ENCODE measurements at regions not wholly inside any gene's neighbourhood (a gene's known extent, or its start where the extent isn't known, plus 50 kb on each side); places are given as distances from the start of the nearest gene placed in this dataset.
"Not testable (repeated sequence)": the region's sequence is repeated elsewhere in the genome, so short reads cannot be mapped to it uniquely, and the experiment has no call there.

GRCh38 chr2:106257135-106257534 lies 63.0 kb upstream of the UXS1 start:
- no peak for DNase-seq

DNA sequence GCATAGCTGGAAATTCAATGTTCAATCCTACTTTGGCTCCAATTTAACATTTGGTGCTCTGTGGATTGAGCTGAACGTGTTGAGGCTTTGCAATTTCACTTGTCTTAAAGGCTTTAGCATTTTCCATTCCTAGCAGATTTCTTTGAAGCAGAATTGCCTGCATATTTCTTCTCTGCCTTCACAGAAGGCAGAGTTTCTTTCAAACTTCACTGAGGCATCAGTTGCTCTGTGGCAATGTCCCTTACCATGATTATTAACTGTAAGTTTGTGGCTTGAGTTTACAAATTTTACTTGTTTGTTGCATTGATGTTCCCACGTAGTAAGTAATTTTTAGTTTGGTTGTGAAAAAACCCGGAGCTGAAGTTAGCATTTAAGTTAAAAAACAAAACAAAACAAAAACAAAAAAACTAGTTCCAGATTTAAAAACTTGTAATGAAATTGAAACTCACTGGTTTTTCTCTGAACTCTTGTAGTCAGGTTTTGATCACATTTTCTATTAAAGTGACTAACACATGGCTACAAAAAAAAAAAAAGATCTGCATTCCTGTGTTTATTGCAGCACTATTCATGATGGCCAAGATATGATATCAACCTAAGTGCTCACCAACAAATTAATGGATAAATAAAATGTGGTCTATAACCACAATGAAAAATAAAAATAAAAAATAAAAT lies 55.2 kb upstream of the UXS1 start:
- DNase-seq: not testable (repeated sequence)

DNA sequence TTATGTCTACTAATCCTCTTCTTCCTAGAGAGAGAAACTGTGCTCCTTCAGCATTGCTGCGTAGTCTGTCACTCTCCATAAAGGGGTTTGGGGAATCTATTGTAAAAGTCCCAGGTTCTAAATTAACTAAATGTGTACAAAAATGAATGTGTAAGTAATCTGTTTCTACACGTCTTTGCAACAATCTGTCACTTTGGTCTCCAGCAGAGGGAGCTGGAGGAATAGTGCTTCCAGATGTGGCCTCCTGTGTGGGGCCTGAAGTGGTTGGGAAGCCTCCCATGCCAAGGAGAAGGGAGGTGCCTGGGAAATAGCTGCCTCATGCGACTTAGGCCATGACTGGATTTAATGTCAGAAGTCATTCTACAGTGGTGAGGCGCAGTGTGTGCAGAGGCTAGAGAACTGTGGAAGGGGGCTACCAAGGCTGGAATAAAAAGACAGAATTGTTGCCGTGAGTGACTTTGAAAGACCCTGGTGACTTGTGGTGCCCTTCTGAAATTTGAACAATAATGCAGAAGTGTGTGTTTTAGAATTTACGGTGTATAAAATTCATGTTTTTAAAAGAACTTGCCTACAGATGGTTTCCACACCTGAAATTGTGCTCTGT lies 54.5 kb upstream of the UXS1 start:
- DNase-seq: peak in 1 of 3 donors; percentile 20
